ENCODE measurements at regions not wholly inside any gene's neighbourhood (a gene's known extent, or its start where the extent isn't known, plus 50 kb on each side); places are given as distances from the start of the nearest gene placed in this dataset.

GRCh38 chr16:7014756-7015155 lies 317.9 kb upstream of the RBFOX1 start:
- DNase-seq (ENCODE audit: low read depth, low spot score): no peak

- DNase-seq (ENCODE audit: low read depth, low spot score): no peak
Observed at GRCh38 chr16:7013990-7014389, 318.7 kb upstream of the RBFOX1 start.

GRCh38 chr16:7004266-7004665 lies 328.4 kb upstream of the RBFOX1 start:
- DNase-seq (ENCODE audit: low read depth, low spot score): no peak

GRCh38 chr16:6993544-6993943 lies 339.1 kb upstream of the RBFOX1 start:
- no peak for DNase-seq (ENCODE audit: low read depth, low spot score)

- no peak for DNase-seq (ENCODE audit: low read depth, low spot score)
Observed at GRCh38 chr16:6988846-6989245, 343.8 kb upstream of the RBFOX1 start.

DNA sequence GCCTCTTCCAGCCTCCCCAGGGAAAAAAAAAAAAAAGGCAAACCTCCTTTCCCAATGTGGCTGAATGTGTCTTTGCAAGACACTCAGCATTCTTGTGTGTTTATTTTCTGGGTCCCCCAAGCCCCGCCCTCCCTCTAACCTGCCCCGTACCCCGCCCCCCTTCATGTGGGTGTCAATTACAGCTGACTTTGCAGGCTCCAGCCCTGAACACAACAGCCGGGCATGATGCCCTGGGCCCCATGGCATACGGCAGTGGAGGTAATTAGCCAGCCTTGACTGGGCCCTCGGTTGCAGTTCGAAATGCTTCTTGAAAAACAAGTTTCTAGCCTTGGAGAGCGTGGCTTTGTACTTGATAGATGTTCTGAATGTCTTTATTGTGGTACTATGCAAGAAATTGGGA lies 354.7 kb upstream of the RBFOX1 start:
- no peak for DNase-seq (ENCODE audit: low read depth, low spot score)

DNA sequence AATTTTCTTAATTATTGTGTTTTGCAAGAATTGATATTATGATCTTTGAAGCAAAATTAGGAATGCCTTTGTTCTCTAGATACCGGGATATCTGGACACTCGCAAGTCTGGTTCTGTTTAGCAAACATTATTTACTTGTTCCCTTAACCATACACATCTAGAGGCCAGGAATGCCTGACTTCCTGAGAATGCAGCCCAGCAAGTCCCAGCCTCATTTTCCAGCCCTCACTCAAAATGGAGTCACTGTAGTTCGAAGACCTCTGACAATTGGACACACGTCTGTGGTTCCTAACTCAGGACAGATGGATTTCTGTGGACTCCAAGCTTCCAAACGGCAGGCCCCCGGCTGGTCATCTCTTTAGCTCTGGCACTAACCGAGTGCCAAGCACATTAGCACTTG lies 355.4 kb upstream of the RBFOX1 start:
- DNase-seq (ENCODE audit: low read depth, low spot score): no peak

DNA sequence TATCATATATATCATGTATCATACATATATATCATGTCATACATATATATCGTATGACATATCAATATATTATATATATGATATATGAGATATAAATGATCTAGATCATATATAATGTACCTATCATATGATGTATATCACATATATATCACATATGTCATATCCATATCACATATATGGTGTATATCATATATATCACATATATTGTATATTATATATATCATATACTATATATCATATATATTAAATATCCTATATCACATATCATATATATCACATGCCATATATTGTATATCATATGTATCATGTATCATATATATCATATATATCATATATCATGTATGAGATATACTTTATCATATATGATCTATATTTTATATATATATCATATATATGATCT lies 355.9 kb upstream of the RBFOX1 start:
- no peak for DNase-seq (ENCODE audit: low read depth, low spot score)

DNA sequence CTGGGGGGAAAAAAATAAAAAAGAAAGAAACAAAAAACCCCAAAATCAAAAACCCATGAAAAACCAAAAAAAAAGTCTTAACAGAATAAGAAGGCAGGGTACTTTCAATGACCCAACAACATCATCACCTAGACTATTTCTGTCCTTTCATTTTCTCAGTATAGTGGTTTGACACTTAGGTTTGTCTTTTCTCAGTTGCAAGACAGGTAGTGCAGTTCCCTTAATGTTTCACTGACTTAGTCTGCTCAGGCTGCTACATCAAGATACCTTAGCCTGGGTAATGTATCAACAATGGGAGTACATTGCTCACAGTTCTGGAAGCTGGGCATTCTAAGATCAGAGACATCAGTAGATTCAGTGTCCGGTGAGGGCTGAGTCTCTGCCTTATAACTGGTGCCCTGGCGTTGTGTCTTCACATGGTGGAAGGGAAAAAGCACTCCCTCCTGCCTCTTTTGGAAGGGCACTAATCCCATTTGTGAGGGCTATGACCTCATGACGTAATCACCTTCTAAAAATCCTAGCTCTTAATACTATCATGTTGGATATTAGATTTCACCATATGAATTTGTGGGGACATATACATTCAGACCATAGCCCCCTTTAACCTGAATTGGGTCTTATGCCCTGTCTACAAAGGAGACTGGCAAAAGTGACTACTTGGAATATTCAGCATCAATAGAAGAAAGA lies 362.3 kb upstream of the RBFOX1 start:
- DNase-seq (ENCODE audit: low read depth, low spot score): no peak

- no peak for DNase-seq (ENCODE audit: low read depth, low spot score)
Observed at GRCh38 chr16:6969594-6969993, 363.1 kb upstream of the RBFOX1 start.

GRCh38 chr16:6967796-6968320 lies 364.8 kb upstream of the RBFOX1 start:
- DNase-seq (ENCODE audit: low read depth, low spot score): no peak

DNA sequence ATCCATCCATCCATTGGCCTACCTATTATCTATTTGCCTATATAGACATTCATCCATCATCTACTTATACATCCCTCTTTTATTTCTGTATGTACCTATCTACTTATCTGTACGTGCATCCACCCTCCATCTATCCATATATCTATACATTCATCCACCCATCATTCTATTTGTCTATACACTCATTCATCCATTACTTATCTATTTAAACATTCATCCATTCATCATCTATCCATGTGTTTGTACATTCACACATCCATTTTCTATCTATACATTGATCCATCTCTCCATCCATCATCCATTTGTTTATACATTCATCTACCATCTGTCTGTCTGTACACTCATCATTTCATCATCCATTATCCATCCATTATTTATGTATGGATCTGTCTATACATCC lies 365.7 kb upstream of the RBFOX1 start:
- no peak for DNase-seq (ENCODE audit: low read depth, low spot score)

- no peak for DNase-seq (ENCODE audit: low read depth, low spot score)
Observed at GRCh38 chr16:6964679-6965078, 368.0 kb upstream of the RBFOX1 start.

DNA sequence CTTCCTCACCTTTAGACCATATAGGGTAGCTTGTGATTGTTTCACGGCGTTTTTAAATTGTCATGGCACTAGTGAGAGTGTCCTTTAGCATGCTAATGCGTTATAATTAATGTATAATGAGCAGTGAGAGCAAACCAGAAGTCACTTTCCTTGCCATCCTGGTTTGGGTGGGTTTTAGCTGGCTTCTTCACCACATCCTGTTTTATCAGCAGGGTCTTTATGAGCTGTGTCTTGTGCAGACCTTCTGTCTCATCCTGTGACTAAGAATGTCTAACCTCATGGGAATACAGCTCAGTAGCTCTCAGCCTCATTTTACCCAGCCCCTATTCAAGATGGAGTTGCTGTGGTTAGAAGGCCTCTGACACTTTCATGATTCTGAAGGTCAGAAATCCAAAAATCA lies 370.9 kb upstream of the RBFOX1 start:
- DNase-seq (ENCODE audit: low read depth, low spot score): no peak

DNA sequence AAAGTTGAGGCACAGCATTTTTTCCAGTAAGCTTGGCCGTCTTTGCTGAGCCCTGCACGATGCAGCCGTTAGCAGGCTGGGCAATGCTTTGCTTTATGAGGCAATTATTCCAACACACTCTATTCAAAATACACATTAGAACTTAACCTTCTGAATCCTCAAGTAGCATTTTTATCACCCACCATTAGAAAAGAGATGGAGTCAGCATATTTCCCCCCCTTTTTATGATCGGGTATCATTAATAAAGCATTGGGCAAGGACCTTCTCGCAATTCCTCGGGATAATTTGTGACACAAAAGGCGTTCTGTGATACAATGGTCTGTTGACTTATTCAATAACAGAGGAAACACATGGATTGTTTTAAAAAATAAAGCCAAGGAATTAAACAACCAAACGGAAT lies 374.5 kb upstream of the RBFOX1 start:
- no peak for DNase-seq (ENCODE audit: low read depth, low spot score)

DNA sequence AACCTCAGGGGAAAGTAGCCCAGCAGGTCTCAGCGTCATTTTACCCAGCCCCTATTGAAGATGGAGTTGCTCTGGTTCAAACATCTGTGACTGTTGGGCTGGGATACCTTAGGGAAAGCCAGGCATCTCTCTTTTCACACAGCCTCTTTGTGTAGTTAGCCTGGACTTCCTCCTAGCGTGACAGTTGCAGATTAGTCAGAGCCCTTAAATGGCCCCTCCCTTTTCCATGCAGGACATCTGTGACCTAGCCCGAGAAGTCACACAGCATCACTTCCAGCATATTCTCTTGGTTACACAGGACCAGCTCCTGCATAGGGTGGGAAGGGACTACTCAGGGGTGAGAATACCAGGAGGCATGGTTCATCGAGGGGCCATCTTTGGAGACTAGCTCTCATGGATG lies 375.0 kb upstream of the RBFOX1 start:
- DNase-seq (ENCODE audit: low read depth, low spot score): no peak

DNA sequence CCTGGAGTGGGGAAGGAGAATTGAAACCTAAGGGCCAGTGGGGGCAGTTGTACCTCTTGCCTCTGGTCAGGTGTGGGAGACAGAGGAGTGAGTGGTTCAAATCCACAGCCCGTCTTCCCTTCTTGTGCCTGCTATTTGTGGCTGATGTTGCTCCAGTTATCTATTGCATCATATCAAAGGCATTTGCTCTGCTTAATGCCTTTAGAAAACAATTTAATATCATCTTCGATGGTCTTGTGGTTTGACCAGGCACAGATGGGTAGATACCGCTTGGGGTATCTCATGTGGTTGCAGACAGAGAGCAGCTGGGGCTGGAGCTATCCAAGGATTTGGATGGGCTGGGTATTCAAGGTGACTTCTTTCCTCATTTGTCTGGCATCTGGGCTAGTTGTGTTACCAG lies 376.1 kb upstream of the RBFOX1 start:
- DNase-seq (ENCODE audit: low read depth, low spot score): no peak

- no peak for DNase-seq (ENCODE audit: low read depth, low spot score)
Observed at GRCh38 chr16:6955303-6955702, 377.3 kb upstream of the RBFOX1 start.

GRCh38 chr16:6949240-6949639 lies 383.4 kb upstream of the RBFOX1 start:
- no peak for DNase-seq (ENCODE audit: low read depth, low spot score)

DNA sequence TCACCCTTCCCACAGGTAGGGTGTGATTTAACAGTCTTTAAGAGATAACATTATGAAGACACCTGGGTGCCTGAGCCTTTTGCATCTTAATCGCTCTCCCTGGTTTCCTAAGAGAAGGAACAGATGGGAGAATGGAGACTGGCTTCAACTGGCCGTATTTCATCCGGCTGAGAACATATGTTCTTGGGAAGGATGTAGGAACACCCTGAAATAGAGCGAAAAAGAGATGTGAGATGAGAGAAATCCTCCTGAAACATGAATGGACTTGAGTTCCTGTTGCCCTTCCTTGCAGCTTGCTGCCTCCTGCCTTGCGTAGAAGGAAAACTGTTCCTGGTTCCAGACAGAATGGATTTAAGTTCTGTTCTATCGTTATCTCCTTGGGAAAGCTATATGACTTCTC lies 385.4 kb upstream of the RBFOX1 start:
- no peak for DNase-seq (ENCODE audit: low read depth, low spot score)

- no peak for DNase-seq (ENCODE audit: low read depth, low spot score)
Observed at GRCh38 chr16:6946802-6947201, 385.8 kb upstream of the RBFOX1 start.

DNA sequence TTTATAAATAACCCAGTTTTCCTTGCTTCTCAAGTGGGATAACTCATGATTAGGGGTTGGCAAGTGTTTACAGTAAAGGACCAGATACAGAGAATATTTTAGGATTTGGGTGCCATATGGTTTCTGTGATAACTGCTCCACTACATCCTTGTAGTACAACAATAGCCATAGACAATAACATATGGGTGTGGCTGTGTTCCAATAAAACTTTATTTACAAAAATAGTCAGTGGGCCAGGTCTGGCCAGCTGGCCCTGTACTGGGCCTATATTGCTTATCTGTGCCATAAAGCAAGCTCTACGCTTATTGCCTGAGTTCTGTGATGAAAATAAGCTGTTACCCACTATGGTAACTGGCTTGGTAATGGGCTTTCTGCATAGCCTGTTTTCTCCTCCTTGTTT lies 386.5 kb upstream of the RBFOX1 start:
- no peak for DNase-seq (ENCODE audit: low read depth, low spot score)

- no peak for DNase-seq (ENCODE audit: low read depth, low spot score)
Observed at GRCh38 chr16:6940968-6941367, 391.7 kb upstream of the RBFOX1 start.

GRCh38 chr16:6937641-6938040 lies 395.0 kb upstream of the RBFOX1 start:
- no peak for DNase-seq (ENCODE audit: low read depth, low spot score)
